ENCODE measurements at regions not wholly inside any gene's neighbourhood (a gene's known extent, or its start where the extent isn't known, plus 50 kb on each side); places are given as distances from the start of the nearest gene placed in this dataset.

DNA sequence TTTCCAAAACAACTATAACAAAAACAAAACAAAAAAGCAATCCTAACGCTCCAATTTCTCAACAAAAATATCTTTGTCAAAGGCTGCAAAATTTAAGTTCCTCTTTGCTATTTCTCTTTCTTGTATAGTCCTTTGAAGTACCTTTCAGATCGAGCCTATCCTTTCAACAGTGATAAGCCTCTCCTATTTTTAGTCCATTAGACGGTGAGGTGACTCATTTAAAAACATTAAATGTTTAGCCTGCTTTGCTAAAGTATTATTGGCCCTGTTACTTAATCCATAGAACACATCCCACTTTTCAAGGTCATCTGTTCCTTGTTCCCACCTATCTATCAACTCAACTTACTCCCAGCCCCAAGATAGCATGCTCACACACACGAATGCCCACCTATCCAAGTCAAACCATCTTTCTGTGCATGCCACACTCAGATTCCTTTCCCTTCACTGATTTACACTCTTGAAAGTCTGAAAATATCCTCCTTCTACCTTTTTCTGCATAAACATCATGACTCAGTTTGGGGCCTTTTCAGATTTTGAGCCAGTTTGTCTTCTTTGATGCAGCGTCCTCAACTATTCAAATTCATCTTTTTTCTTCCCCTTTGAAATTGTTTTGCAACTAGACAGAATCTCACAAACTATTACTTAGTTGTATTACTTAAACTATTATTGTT is 224.9 kb upstream of the TMEM229A start:
- TF ChIP-seq EZH2phosphoT487 (conservative IDR thresholded peaks at IDR 0.05; ENCODE audit: low read length): no peak
- TF ChIP-seq, protein P1, sequence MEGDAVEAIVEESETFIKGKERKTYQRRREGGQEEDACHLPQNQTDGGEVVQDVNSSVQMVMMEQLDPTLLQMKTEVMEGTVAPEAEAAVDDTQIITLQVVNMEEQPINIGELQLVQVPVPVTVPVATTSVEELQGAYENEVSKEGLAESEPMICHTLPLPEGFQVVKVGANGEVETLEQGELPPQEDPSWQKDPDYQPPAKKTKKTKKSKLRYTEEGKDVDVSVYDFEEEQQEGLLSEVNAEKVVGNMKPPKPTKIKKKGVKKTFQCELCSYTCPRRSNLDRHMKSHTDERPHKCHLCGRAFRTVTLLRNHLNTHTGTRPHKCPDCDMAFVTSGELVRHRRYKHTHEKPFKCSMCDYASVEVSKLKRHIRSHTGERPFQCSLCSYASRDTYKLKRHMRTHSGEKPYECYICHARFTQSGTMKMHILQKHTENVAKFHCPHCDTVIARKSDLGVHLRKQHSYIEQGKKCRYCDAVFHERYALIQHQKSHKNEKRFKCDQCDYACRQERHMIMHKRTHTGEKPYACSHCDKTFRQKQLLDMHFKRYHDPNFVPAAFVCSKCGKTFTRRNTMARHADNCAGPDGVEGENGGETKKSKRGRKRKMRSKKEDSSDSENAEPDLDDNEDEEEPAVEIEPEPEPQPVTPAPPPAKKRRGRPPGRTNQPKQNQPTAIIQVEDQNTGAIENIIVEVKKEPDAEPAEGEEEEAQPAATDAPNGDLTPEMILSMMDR (IDR thresholded peaks at IDR 0.05; ENCODE audit: insufficient read depth, low read length, poor library complexity, severe bottlenecking): no peak

Data from SU-DHL-6 (cell line).